ENCODE measurements at regions not wholly inside any gene's neighbourhood (a gene's known extent, or its start where the extent isn't known, plus 50 kb on each side); places are given as distances from the start of the nearest gene placed in this dataset.

- Histone ChIP-seq H3K27ac (ENCODE audit: extremely low read depth, low read depth, low read length) (no peak overlapping the region), H3K36me3 (ENCODE audit: control insufficient read depth, insufficient read depth, low read length) (no peaks in the 10 kb centered on the region), H3K9me3 (replicated peaks; ENCODE audit: control insufficient read depth, insufficient read depth, low read depth, low read length) (no peaks in the 10 kb centered on the region), H3K27me3 (ENCODE audit: control insufficient read depth in 2 of 2, insufficient read depth in 2 of 2, low read length in 2 of 2) (no peaks in the 10 kb centered on the region), H2AFZ (ENCODE audit: low read depth, low read length) (no peak overlapping the region), H4K20me1 (replicated peaks; ENCODE audit: control insufficient read depth, insufficient read depth, low read length) (no peaks in the 10 kb centered on the region), H3K4me1 (replicated peaks in 1 of 2; ENCODE audit: control insufficient read depth in 2 of 2, insufficient read depth in 2 of 2, low read length in 2 of 2) (no peaks in the 10 kb centered on the region), H3K9me1 (ENCODE audit: control insufficient read depth, insufficient read depth, low read length) (no peaks in the 10 kb centered on the region), H3K79me2 (ENCODE audit: control insufficient read depth, insufficient read depth, low read length) (no peaks in the 10 kb centered on the region), H3K4me2 (ENCODE audit: insufficient read depth, low read length) (no peak overlapping the region), H3K9ac (ENCODE audit: insufficient read depth in 1 of 2, low read depth in 2 of 2, low read length in 2 of 2) (no peak overlapping the region), H3K4me3 (no peak overlapping the region)
- ChIA-PET POLR2A (no interaction called here), CTCF (ENCODE audit: low intra/inter-chr PET ratio) (no interaction called here)
- DNase-seq (ENCODE audit: extremely low read depth in 1 of 4, low spot score in 3 of 4): no peak
- FAIRE-seq: no peak
- in situ Hi-C loops (cut with MboI) (no loop called here), intact Hi-C loops (cut with micrococcal nuclease) (no loop called here)
- TF ChIP-seq THAP12 (CRISPR knock-in tag; IDR thresholded peaks at IDR 0.05) (no peak), NCOA4 (IDR thresholded peaks at IDR 0.05; ENCODE audit: partially characterized antibody) (no peak), ARID1B (IDR thresholded peaks at IDR 0.05) (no peak), HNRNPUL1 (IDR thresholded peaks at IDR 0.05; ENCODE audit: low read length) (no peak), ZBTB33 (CRISPR knock-in tag; IDR thresholded peaks at IDR 0.05) (no peak), HDAC6 (IDR thresholded peaks at IDR 0.05; ENCODE audit: low read depth, low read length) (no peak), ATF7 (IDR thresholded peaks at IDR 0.05) (no peak), SMARCC2 (IDR thresholded peaks at IDR 0.05; ENCODE audit: low read depth) (no peak), GATAD2B (IDR thresholded peaks at IDR 0.05; ENCODE audit: borderline replicate concordance) (no peak), CREB3L1 (IDR thresholded peaks at IDR 0.05; ENCODE audit: borderline replicate concordance, low read depth) (no peak), MCM2 (IDR thresholded peaks at IDR 0.05; ENCODE audit: low read depth) (no peak), SMAD1 (IDR thresholded peaks at IDR 0.05; ENCODE audit: low read depth, low read length, partially characterized antibody) (no peak), BRF2 (IDR thresholded peaks at IDR 0.05; ENCODE audit: borderline replicate concordance, insufficient read depth, insufficient read length) (no peak), JUND (IDR thresholded peaks at IDR 0.05; ENCODE audit: borderline replicate concordance, low read depth, low read length) (no peak), JUND (tag; IDR thresholded peaks at IDR 0.05; ENCODE audit: borderline replicate concordance, low read depth, low read length) (no peak)
- 0% methylated on average over 4 of the region's 4 CpGs for WGBS (ENCODE audit: insufficient coverage, low coverage, missing lambda C conversion rate)
- ATAC-seq: no peak
- BruUV-seq (replicated peaks): no TSS peak
These were observed 141.0 kb downstream of the POSTN start for GRCh38 chr13:37457612-37458011.
